SW480 (cell line): ENCODE measurements at regions not wholly inside any gene's neighbourhood (a gene's known extent, or its start where the extent isn't known, plus 50 kb on each side); places are given as distances from the start of the nearest gene placed in this dataset.
A peak's percentile ranks its signal among the peaks of the same experiment; 100 is the strongest.

Source experiments
- DNase-seq: peaks from one replicate; pipeline ENCODE4 v3.0.0-alpha.2; 2016; ENCODE audit warnings: low spot score

GRCh38 chr4:57172065-57172464 is 61.9 kb upstream of the IGFBP7 start:
- DNase-seq, result no peak

- DNase-seq, result no peak
Measured at GRCh38 chr4:57168982-57169381, 58.8 kb upstream of the IGFBP7 start.

- DNase-seq, result peak; percentile 73
Measured at GRCh38 chr4:57163530-57164459, 53.6 kb upstream of the IGFBP7 start.

- no peak for DNase-seq
Measured at GRCh38 chr4:57162499-57163019, 52.4 kb upstream of the IGFBP7 start.
